ENCODE measurements at regions not wholly inside any gene's neighbourhood (a gene's known extent, or its start where the extent isn't known, plus 50 kb on each side); places are given as distances from the start of the nearest gene placed in this dataset.

- DNase-seq (ENCODE audit: insufficient read length, low spot score) (no peak), FAIRE-seq (no peak)
Measured at GRCh38 chr15:26477044-26477443, 295.8 kb downstream of the GABRB3 start.

- FAIRE-seq, result no peak
- no peak for DNase-seq (ENCODE audit: insufficient read length, low spot score)
Measured at GRCh38 chr15:26475554-26475953, 297.3 kb downstream of the GABRB3 start.

- FAIRE-seq (no peak), DNase-seq (ENCODE audit: insufficient read length, low spot score) (no peak)
Measured at GRCh38 chr15:26472661-26473060, 300.2 kb downstream of the GABRB3 start.

- no peak for FAIRE-seq
- no peak for DNase-seq (ENCODE audit: insufficient read length, low spot score)
Measured at GRCh38 chr15:26461847-26462608, 310.8 kb downstream of the GABRB3 start.

GRCh38 chr15:26460165-26460564 lies 312.7 kb downstream of the GABRB3 start:
- DNase-seq (ENCODE audit: insufficient read length, low spot score) (no peak), FAIRE-seq (no peak)

GRCh38 chr15:26455828-26456227 lies 317.0 kb downstream of the GABRB3 start:
- DNase-seq (ENCODE audit: insufficient read length, low spot score) (no peak), FAIRE-seq (no peak)

- FAIRE-seq (no peak), DNase-seq (ENCODE audit: insufficient read length, low spot score) (no peak)
Measured at GRCh38 chr15:26453914-26454313, 319.0 kb downstream of the GABRB3 start.

GRCh38 chr15:26451995-26452394 lies 320.9 kb downstream of the GABRB3 start:
- FAIRE-seq (no peak), DNase-seq (ENCODE audit: insufficient read length, low spot score) (no peak)

GRCh38 chr15:26449291-26449690 lies 323.6 kb downstream of the GABRB3 start:
- DNase-seq (ENCODE audit: insufficient read length, low spot score) (no peak), FAIRE-seq (no peak)

GRCh38 chr15:26443321-26443720 lies 329.5 kb downstream of the GABRB3 start:
- DNase-seq (ENCODE audit: insufficient read length, low spot score) (no peak), FAIRE-seq (no peak)

- no peak for FAIRE-seq
- no peak for DNase-seq (ENCODE audit: insufficient read length, low spot score)
Measured at GRCh38 chr15:26442680-26443079, 330.2 kb downstream of the GABRB3 start.

GRCh38 chr15:26439681-26440080 lies 333.2 kb downstream of the GABRB3 start:
- FAIRE-seq (no peak), DNase-seq (ENCODE audit: insufficient read length, low spot score) (no peak)

GRCh38 chr15:26438718-26439117 lies 334.1 kb downstream of the GABRB3 start:
- no peak for FAIRE-seq
- DNase-seq (ENCODE audit: insufficient read length, low spot score), result no peak

- no peak for DNase-seq (ENCODE audit: insufficient read length, low spot score)
- no peak for FAIRE-seq
Measured at GRCh38 chr15:26438316-26438715, 334.6 kb downstream of the GABRB3 start.

GRCh38 chr15:26433818-26434217 lies 339.0 kb downstream of the GABRB3 start:
- no peak for DNase-seq (ENCODE audit: insufficient read length, low spot score)
- FAIRE-seq, result no peak

GRCh38 chr15:26433060-26433459 lies 339.8 kb downstream of the GABRB3 start:
- no peak for DNase-seq (ENCODE audit: insufficient read length, low spot score)
- no peak for FAIRE-seq

- no peak for FAIRE-seq
- DNase-seq (ENCODE audit: insufficient read length, low spot score), result no peak
Measured at GRCh38 chr15:26421065-26421464, 351.8 kb downstream of the GABRB3 start.

- DNase-seq (ENCODE audit: insufficient read length, low spot score) (no peak), FAIRE-seq (no peak)
Measured at GRCh38 chr15:26395624-26396023, 377.2 kb downstream of the GABRB3 start.

GRCh38 chr15:26394801-26395200 lies 378.1 kb downstream of the GABRB3 start:
- no peak for FAIRE-seq

GRCh38 chr15:26392956-26393355 lies 379.9 kb downstream of the GABRB3 start:
- FAIRE-seq, result no peak
- no peak for DNase-seq (ENCODE audit: insufficient read length, low spot score)

More at GRCh38 chr15:26394801-26395200, 378.1 kb downstream of the GABRB3 start:
- no peak for DNase-seq (ENCODE audit: insufficient read length, low spot score)

GRCh38 chr15:26391567-26392194 lies 381.2 kb downstream of the GABRB3 start:
- FAIRE-seq, result no peak
- no peak for DNase-seq (ENCODE audit: insufficient read length, low spot score)

- DNase-seq (ENCODE audit: insufficient read length, low spot score) (no peak), FAIRE-seq (no peak)
Measured at GRCh38 chr15:26382444-26383072, 390.3 kb downstream of the GABRB3 start.
